Upper lobe of left lung (tissue), 6 donors: ENCODE measurements at regions not wholly inside any gene's neighbourhood (a gene's known extent, or its start where the extent isn't known, plus 50 kb on each side); places are given as distances from the start of the nearest gene placed in this dataset.

ENCODE experiments used
- ATAC-seq, 2 donors: fragments of 200-7000 bp; cut with Tn5 transposase; one replicate each; pipeline ENCODE4 v1.9.1; 2022; ENCODE audit warnings: mild to moderate bottlenecking in 2 of 2, moderate library complexity in 2 of 2; ENCODE audit not compliant: low FRiP score in 2 of 2
- DNase-seq, 2 donors: peaks; one replicate each; pipeline ENCODE4 v3.0.0-alpha.2; 2019 to 2020
- H3K27ac ChIP-seq, 4 donors: fragments of 200-600 bp; sonication (generic); one replicate each; pipeline ENCODE4 v1.5.1; 2016 to 2019
- H3K27me3 ChIP-seq, 4 donors: fragments of 200-600 bp; sonication (generic); one replicate each; pipeline ENCODE4 v1.5.1; 2017 to 2019
- H3K36me3 ChIP-seq, 4 donors: fragments of 200-600 bp; sonication (generic); one replicate each; pipeline ENCODE4 v1.5.1; 2016 to 2019
- H3K4me1 ChIP-seq, 4 donors: fragments of 200-600 bp; sonication (generic); one replicate each; pipeline ENCODE4 v1.5.1; 2018 to 2019
- H3K4me3 ChIP-seq, 4 donors: fragments of 200-600 bp; sonication (generic); one replicate each; pipeline ENCODE4 v1.5.1; 2017 to 2019; ENCODE audit warnings: mild to moderate bottlenecking in 2 of 4, moderate library complexity in 1 of 4
- H3K9me3 ChIP-seq, 4 donors: fragments of 200-600 bp; sonication (generic); one replicate each; pipeline ENCODE4 v1.5.1; 2018 to 2019
- CTCF ChIP-seq, 6 experiments: fragments of 450-650 bp in 4 of 6; fragments of 200-600 bp in 2 of 6; sonication (generic) in 2 of 6; IDR thresholded peaks; one replicate each; pipeline ENCODE4 v1.5.1; 2016 to 2019; ENCODE audit warnings: antibody characterized with exemption in 6 of 6
- EP300 ChIP-seq, 4 donors: sonication (generic); formaldehyde crosslinking; IDR thresholded peaks; one replicate each; pipeline ENCODE4 v1.5.1; 2017; ENCODE audit warnings: antibody characterized with exemption in 4 of 4, control low read depth in 2 of 4
- POLR2A ChIP-seq, 4 donors: fragments of 450-650 bp; IDR thresholded peaks; one replicate each; pipeline ENCODE4 v1.5.1; 2016 to 2017; ENCODE audit warnings: antibody characterized with exemption in 4 of 4, mild to moderate bottlenecking in 2 of 4
- POLR2AphosphoS5 ChIP-seq, 2 donors: sonication (generic); formaldehyde crosslinking; IDR thresholded peaks; one replicate each; pipeline ENCODE4 v1.5.1; 2017; ENCODE audit warnings: antibody characterized with exemption in 2 of 2
- WGBS, 2 donors: methylation state at CpG; one replicate each; pipeline ENCODE4 v1.1.5; 2017 to 2018; 5-methylcytosine and 5-hydroxymethylcytosine counted together
- donor health status: DM: no; HTN: no; CAD: no; lungs with moderate emphysema.
- donor health status: DM: no; HTN: yes; CAD: no; lungs with severe emphysema.

- Histone ChIP-seq H3K4me1 (no peaks in the 10 kb centered on the region), H3K9me3 (no peaks in the 10 kb centered on the region), H3K36me3 (no peaks in the 10 kb centered on the region), H3K4me3 (no peak overlapping the region), H3K27me3 (no peaks in the 10 kb centered on the region), H3K27ac (no peak overlapping the region)
- TF ChIP-seq POLR2A (IDR thresholded peaks at IDR 0.05) (no peak), POLR2AphosphoS5 (IDR thresholded peaks at IDR 0.05) (no peak), CTCF (IDR thresholded peaks at IDR 0.05) (no peak), EP300 (IDR thresholded peaks at IDR 0.05) (no peak)
- ATAC-seq (no peak), DNase-seq (no peak)
Observed at GRCh38 chr3:102629943-102630342, 195.1 kb downstream of the ZPLD1 start.

GRCh38 chr3:102630531-102630930 is 195.7 kb downstream of the ZPLD1 start:
- no peak overlapping the region for H3K27ac ChIP-seq
- WGBS, 2 donors: 66% methylated on average over 6 of the region's 6 CpGs

GRCh38 chr3:102643546-102643945 is 208.7 kb downstream of the ZPLD1 start:
- WGBS, 2 donors: 89 to 94% methylated on average over 4 of the region's 4 CpGs
- no peak overlapping the region for H3K27ac ChIP-seq
- ATAC-seq: no peak

More at GRCh38 chr3:102630531-102630930, 195.7 kb downstream of the ZPLD1 start:
- Histone ChIP-seq H3K27me3 (no peaks in the 10 kb centered on the region), H3K36me3 (no peaks in the 10 kb centered on the region), H3K4me1 (no peaks in the 10 kb centered on the region), H3K9me3 (no peaks in the 10 kb centered on the region), H3K4me3 (no peak overlapping the region)
- TF ChIP-seq POLR2AphosphoS5 (IDR thresholded peaks at IDR 0.05) (no peak), POLR2A (IDR thresholded peaks at IDR 0.05) (no peak)
- ATAC-seq (no peak), DNase-seq (no peak)

GRCh38 chr3:102646557-102646956 is 211.7 kb downstream of the ZPLD1 start:
- TF ChIP-seq EP300 (IDR thresholded peaks at IDR 0.05): no peak
- no peak for TF ChIP-seq CTCF (IDR thresholded peaks at IDR 0.05)
- TF ChIP-seq POLR2AphosphoS5 (IDR thresholded peaks at IDR 0.05): no peak
- no peak for TF ChIP-seq POLR2A (IDR thresholded peaks at IDR 0.05)
- ATAC-seq (no peak), DNase-seq (no peak)
- Histone ChIP-seq H3K4me3 (no peak overlapping the region), H3K9me3 (no peaks in the 10 kb centered on the region), H3K27me3 (no peaks in the 10 kb centered on the region), H3K36me3 (no peaks in the 10 kb centered on the region), H3K4me1 (no peaks in the 10 kb centered on the region), H3K27ac (no peak overlapping the region)
- 87 to 91% methylated on average over 2 of the region's 2 CpGs for WGBS, 2 donors

More at GRCh38 chr3:102643546-102643945, 208.7 kb downstream of the ZPLD1 start:
- Histone ChIP-seq H3K4me3 (no peak overlapping the region), H3K4me1 (no peaks in the 10 kb centered on the region), H3K9me3 (no peaks in the 10 kb centered on the region), H3K27me3 (no peaks in the 10 kb centered on the region), H3K36me3 (no peaks in the 10 kb centered on the region)
- no peak for TF ChIP-seq EP300 (IDR thresholded peaks at IDR 0.05)
- no peak for TF ChIP-seq CTCF (IDR thresholded peaks at IDR 0.05)
- no peak for TF ChIP-seq POLR2AphosphoS5 (IDR thresholded peaks at IDR 0.05)
- TF ChIP-seq POLR2A (IDR thresholded peaks at IDR 0.05): no peak
- DNase-seq: no peak

- DNase-seq: no peak
- ATAC-seq: no peak
- Histone ChIP-seq H3K4me1 (no peaks in the 10 kb centered on the region), H3K4me3 (no peak overlapping the region), H3K27me3 (no peaks in the 10 kb centered on the region), H3K36me3 (no peaks in the 10 kb centered on the region), H3K27ac (no peak overlapping the region), H3K9me3 (no peaks in the 10 kb centered on the region)
- TF ChIP-seq EP300 (IDR thresholded peaks at IDR 0.05): no peak
- no peak for TF ChIP-seq POLR2AphosphoS5 (IDR thresholded peaks at IDR 0.05)
- no peak for TF ChIP-seq CTCF (IDR thresholded peaks at IDR 0.05)
- TF ChIP-seq POLR2A (IDR thresholded peaks at IDR 0.05): no peak
- WGBS, 2 donors: 87 to 96% methylated on average over 3 of the region's 3 CpGs
Observed at GRCh38 chr3:102660653-102661052, 225.8 kb downstream of the ZPLD1 start.
